GM19238 (cell line): ENCODE measurements at regions not wholly inside any gene's neighbourhood (a gene's known extent, or its start where the extent isn't known, plus 50 kb on each side); places are given as distances from the start of the nearest gene placed in this dataset.

Source experiments
- DNase-seq: peaks from one replicate; pipeline ENCODE4 v3.0.0; 2011; ENCODE audit warnings: low spot score; ENCODE audit not compliant: insufficient read length

DNA sequence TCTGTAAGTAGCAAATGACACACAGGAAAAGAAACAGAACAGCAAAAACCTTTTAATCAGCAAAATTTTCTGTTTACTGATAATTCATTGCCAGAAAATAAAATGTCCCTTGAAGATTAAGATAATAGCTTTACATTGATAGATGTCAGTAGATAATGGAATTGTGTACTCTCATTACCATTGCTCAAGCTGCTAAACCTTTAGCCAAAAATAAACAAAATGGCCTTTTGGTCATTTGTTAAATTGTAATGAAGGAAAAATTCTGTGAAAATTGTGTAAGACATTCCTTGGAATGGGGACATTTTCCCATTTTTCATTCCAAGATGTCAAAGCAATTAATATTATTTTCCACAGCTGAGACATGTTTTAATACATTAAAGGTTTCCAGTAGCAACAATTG is 189.8 kb downstream of the PLOD2 start:
- no peak for DNase-seq

DNA sequence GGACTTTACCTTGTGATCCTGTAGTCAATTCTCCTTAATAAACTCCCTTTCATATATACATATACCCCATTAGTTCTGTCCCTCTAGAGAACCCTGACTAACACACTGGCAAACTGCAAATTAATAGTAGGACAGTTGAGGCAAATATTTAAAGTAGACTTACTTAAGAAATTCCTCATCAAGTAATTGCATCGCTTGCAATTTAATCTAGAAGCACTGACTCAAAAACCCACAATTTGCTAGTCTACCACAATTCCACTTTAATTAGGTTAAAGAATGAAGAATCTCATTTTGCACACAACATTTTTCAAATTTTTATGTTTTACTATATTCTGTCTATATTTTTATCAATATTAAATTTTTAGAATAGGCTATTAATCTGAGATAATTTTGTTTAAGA is 188.1 kb downstream of the PLOD2 start:
- no peak for DNase-seq

DNA sequence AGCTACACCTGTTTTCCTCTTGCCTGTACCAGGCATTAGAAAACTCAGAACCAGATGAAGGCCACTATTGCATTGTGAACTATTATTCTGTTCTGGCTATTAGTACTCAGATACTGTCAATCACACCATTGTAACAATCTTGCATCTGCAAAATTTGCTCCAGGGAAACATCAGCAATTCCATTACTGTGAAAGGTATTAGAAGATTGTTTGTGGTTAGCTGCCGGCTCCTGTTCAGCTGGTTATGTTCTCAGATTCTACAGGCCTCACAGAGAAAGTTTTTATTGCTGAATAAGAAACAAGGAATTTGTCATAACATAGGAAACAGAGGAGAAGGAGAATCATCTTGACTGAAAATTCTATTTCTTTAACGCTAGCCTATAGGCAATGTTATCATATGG is 179.9 kb downstream of the PLOD2 start:
- no peak for DNase-seq

DNA sequence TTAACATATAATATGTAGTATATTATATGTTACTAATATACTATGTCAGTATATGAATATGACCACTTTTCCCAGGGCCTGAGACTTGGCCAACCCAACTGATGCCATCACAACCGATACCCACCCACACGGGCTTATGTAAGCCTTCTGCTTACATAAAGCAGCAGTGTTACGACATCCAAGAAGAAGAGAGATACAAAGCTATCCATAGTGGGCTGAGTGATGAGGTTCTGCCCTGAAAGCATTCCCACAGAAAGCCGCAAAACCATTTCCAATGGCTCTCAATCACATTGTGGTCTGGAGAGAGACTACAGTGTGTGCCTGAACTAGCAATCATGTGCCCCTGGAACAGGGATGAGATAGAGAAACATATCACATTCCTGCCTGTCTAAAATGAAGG is 177.9 kb downstream of the PLOD2 start:
- DNase-seq = no peak
